Testis (tissue), 2 donors: ENCODE measurements at regions not wholly inside any gene's neighbourhood (a gene's known extent, or its start where the extent isn't known, plus 50 kb on each side); places are given as distances from the start of the nearest gene placed in this dataset.
"Not testable (repeated sequence)": the region's sequence is repeated elsewhere in the genome, so short reads cannot be mapped to it uniquely, and the experiment has no call there.

Source experiments
- DNase-seq: peaks from one replicate; pipeline ENCODE4 v3.0.0-alpha.2; 2019
- H3K27ac ChIP-seq, 2 donors: fragments of 200-600 bp; sonication (generic); one replicate each; pipeline ENCODE4 v1.5.1; 2019
- H3K27me3 ChIP-seq: fragments of 200-600 bp; sonication (generic); one replicate; pipeline ENCODE4 v1.5.1; 2019
- H3K36me3 ChIP-seq: fragments of 200-600 bp; sonication (generic); one replicate; pipeline ENCODE4 v1.5.1; 2017; ENCODE audit warnings: low read depth; ENCODE audit errors: missing control alignments
- H3K4me1 ChIP-seq: fragments of 200-600 bp; sonication (generic); one replicate; pipeline ENCODE4 v1.5.1; 2019
- H3K4me3 ChIP-seq, 2 donors: fragments of 200-600 bp; sonication (generic); one replicate each; pipeline ENCODE4 v1.5.1; 2017 to 2019
- H3K9me3 ChIP-seq: fragments of 200-600 bp; sonication (generic); one replicate; pipeline ENCODE4 v1.5.1; 2017
- CTCF ChIP-seq, 3 experiments: fragments of 450-650 bp in 2 of 3; fragments of 200-600 bp in 1 of 3; sonication (generic) in 1 of 3; IDR thresholded peaks; one replicate each; pipeline ENCODE4 v1.5.1; 2016 to 2019; ENCODE audit warnings: antibody characterized with exemption in 3 of 3, mild to moderate bottlenecking in 2 of 3, moderate library complexity in 1 of 3
- POLR2A ChIP-seq: fragments of 450-650 bp; IDR thresholded peaks from one replicate; pipeline ENCODE4 v1.6.1; 2017; ENCODE audit warnings: antibody characterized with exemption, mild to moderate bottlenecking, moderate library complexity
- WGBS, 2 donors: methylation state at CpG; one replicate each; pipeline ENCODE4 v1.1.5; 2018; 5-methylcytosine and 5-hydroxymethylcytosine counted together
- intact Hi-C: fragments of 100-400 bp; cut with DNase I; formaldehyde crosslinking; loops from one replicate; pipeline ENCODE4 v1.15.1; 2023; ENCODE audit warnings: low total_unique reads

- H3K4me1 ChIP-seq: peaks cover 10% of the 10 kb centered on the region
- no peak for TF ChIP-seq POLR2A
- no peak for TF ChIP-seq CTCF (IDR thresholded peaks at IDR 0.05)
- H3K27me3 ChIP-seq: no peaks in the 10 kb centered on the region
- H3K9me3 ChIP-seq: no peaks in the 10 kb centered on the region
- intact Hi-C loops: no loop called here
- H3K4me3 ChIP-seq: no peak overlapping the region
- no peaks in the 10 kb centered on the region for H3K36me3 ChIP-seq
- no peak overlapping the region for H3K27ac ChIP-seq
- no peak for DNase-seq
- WGBS, 2 donors: 90 to 100% methylated on average over 1 of the region's 1 CpG
Observed at GRCh38 chr15:59817053-59817452, 127.9 kb upstream of the BNIP2 start.

- Histone ChIP-seq H3K9me3 (no peaks in the 10 kb centered on the region), H3K4me3 (no peak overlapping the region), H3K27me3 (no peaks in the 10 kb centered on the region), H3K36me3 (no peaks in the 10 kb centered on the region), H3K27ac (no peak overlapping the region), H3K4me1 (peaks cover 16% of the 10 kb centered on the region)
- intact Hi-C loops: no loop called here
- 43 to 71% methylated on average over 8 of the region's 8 CpGs for WGBS, 2 donors
- no peak for DNase-seq
- TF ChIP-seq CTCF (IDR thresholded peaks at IDR 0.05): no peak
- no peak for TF ChIP-seq POLR2A
Observed at GRCh38 chr15:59814409-59814808, 125.3 kb upstream of the BNIP2 start.

- Histone ChIP-seq H3K4me3 (no peak overlapping the region), H3K9me3 (no peaks in the 10 kb centered on the region), H3K27me3 (no peaks in the 10 kb centered on the region), H3K27ac (peak overlapping the region in 1 of 2 donors; percentile 4), H3K4me1 (peaks cover 16% of the 10 kb centered on the region), H3K36me3 (no peaks in the 10 kb centered on the region)
- TF ChIP-seq POLR2A (no peak), CTCF (IDR thresholded peaks at IDR 0.05) (no peak)
- intact Hi-C loops: no loop called here
- DNase-seq: peak; percentile 62
- 20 to 33% methylated on average over 1 of the region's 1 CpG for WGBS, 2 donors
Observed at GRCh38 chr15:59812889-59813288, 123.8 kb upstream of the BNIP2 start.

GRCh38 chr15:59812250-59812870 is 123.2 kb upstream of the BNIP2 start:
- Histone ChIP-seq H3K27ac (no peak overlapping the region), H3K4me3 (no peak overlapping the region), H3K9me3 (no peaks in the 10 kb centered on the region), H3K36me3 (no peaks in the 10 kb centered on the region), H3K27me3 (no peaks in the 10 kb centered on the region), H3K4me1 (peaks cover 16% of the 10 kb centered on the region)
- TF ChIP-seq CTCF (IDR thresholded peaks at IDR 0.05): no peak
- no peak for TF ChIP-seq POLR2A
- intact Hi-C loops: no loop called here
- WGBS, 2 donors: 13 to 16% methylated on average over 14 to 15 of the region's 15 CpGs
- DNase-seq: peak; percentile 82

GRCh38 chr15:59803293-59803966 is 114.3 kb upstream of the BNIP2 start:
- H3K4me3 ChIP-seq, intact Hi-C loops, DNase-seq, H3K9me3 ChIP-seq, H3K4me1 ChIP-seq, H3K36me3 ChIP-seq, H3K27me3 ChIP-seq, H3K27ac ChIP-seq: not testable (repeated sequence)
- WGBS, 2 donors: 45 to 60% methylated on average over 19 of the region's 19 CpGs
